ENCODE measurements at regions not wholly inside any gene's neighbourhood (a gene's known extent, or its start where the extent isn't known, plus 50 kb on each side); places are given as distances from the start of the nearest gene placed in this dataset.
"Not testable (repeated sequence)": the region's sequence is repeated elsewhere in the genome, so short reads cannot be mapped to it uniquely, and the experiment has no call there.

DNA sequence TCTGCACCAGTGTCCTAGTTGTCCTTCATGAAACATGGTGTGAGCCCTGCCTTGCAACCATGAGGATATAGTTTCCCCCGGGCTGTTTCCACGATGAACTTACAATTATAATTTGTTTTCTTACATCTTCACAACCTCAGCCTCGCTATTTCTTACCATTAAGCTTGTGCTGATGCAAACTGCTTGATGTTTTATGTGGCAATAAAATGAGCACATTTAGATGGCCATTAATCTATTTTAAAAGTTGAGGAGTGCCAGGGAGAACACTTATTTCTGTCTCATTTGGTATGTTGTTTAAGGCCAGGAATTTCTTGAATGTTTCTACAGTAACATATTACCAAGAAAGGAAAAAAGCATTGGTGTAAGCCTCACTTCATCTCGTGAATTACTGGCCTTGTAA is 214.5 kb upstream of the SLC8A1 start:
- Histone ChIP-seq H3K27ac (peak overlapping the region in 3 of 4 donors; percentile 1 to 36 (median 30)), H3K27me3 (no peaks in the 10 kb centered on the region), H3K9me3 (no peaks in the 10 kb centered on the region), H3K4me3 (no peak overlapping the region), H3K36me3 (no peaks in the 10 kb centered on the region), H3K4me1 (peaks cover 0 to 24% (median 4%) of the 10 kb centered on the region in 3 donors)
- TF ChIP-seq, protein P1, sequence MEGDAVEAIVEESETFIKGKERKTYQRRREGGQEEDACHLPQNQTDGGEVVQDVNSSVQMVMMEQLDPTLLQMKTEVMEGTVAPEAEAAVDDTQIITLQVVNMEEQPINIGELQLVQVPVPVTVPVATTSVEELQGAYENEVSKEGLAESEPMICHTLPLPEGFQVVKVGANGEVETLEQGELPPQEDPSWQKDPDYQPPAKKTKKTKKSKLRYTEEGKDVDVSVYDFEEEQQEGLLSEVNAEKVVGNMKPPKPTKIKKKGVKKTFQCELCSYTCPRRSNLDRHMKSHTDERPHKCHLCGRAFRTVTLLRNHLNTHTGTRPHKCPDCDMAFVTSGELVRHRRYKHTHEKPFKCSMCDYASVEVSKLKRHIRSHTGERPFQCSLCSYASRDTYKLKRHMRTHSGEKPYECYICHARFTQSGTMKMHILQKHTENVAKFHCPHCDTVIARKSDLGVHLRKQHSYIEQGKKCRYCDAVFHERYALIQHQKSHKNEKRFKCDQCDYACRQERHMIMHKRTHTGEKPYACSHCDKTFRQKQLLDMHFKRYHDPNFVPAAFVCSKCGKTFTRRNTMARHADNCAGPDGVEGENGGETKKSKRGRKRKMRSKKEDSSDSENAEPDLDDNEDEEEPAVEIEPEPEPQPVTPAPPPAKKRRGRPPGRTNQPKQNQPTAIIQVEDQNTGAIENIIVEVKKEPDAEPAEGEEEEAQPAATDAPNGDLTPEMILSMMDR (IDR thresholded peaks at IDR 0.05) = no peak
- TF ChIP-seq POLR2AphosphoS5 (IDR thresholded peaks at IDR 0.05) = no peak
- no peak for TF ChIP-seq EP300 (IDR thresholded peaks at IDR 0.05)
- 23 to 38% methylated on average over 4 of the region's 4 CpGs for WGBS, 2 donors (ENCODE audit: low coverage in 1 of 2)
- peak; percentile 60 for ATAC-seq

DNA sequence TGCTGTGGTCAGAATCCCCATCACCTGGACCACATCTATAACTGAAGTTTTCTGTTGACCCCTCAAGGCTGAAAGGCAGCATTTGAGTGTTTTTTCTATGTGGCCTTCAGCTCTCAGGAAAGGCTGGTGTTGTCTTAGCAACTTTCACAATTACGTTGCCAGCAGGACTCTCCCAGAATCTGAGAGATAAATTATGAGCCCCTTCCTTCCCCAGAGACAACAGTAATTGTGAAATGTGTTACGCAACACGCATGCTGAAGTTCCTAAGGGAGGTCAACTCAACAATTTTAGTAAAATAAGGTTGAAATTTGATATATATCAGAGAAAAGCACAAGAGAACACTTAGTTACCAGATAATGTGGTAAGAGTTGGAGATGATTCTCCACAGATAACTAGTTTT is 216.5 kb upstream of the SLC8A1 start:
- WGBS, 2 donors (ENCODE audit: low coverage in 1 of 2) = 31% methylated on average over 3 of the region's 3 CpGs; no CpG with 5 or more reads in 1 of the 2 donors
- no peaks in the 10 kb centered on the region for H3K27me3 ChIP-seq
- peak; percentile 71 for ATAC-seq
- no peaks in the 10 kb centered on the region for H3K36me3 ChIP-seq
- H3K27ac ChIP-seq = peak overlapping the region in 1 of 4 donors; percentile 39
- H3K9me3 ChIP-seq = no peaks in the 10 kb centered on the region
- H3K4me1 ChIP-seq = peaks cover 0 to 24% (median 4%) of the 10 kb centered on the region in 3 donors
- peak; percentile 44 for TF ChIP-seq POLR2AphosphoS5 (IDR thresholded peaks at IDR 0.05)
- TF ChIP-seq, protein P1 (IDR thresholded peaks at IDR 0.05) = no peak
- H3K4me3 ChIP-seq = no peak overlapping the region

DNA sequence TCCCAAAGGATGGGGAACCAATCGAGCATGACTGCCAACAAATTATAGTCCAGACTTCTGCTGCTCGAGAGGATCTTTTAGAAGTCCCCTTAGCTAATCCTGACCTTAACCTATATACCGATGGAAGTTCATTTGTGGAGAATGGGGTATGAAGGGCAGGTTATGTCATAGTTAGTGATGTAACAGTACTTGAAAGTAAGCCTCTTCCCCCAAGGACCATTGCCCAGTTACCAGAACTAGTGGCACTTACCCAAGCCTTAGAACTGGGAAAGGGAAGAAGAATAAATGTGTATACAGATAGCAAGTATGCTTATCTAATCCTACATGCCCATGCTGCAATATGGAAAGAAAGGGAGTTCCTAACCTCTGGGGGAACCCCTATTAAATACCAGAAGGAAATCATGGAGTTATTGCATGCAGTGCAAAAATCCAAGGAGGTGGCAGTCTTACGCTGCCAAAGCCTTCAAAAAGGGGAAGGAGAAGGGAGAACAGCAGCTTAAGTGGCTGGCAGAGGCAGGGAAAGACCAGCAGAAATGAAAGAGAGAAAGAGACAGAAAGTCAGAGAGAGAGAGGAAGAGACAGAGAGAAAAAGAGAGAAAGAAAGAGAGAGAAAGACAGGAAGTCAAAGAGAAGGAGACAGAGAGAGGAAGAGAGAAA is 224.4 kb upstream of the SLC8A1 start:
- Histone ChIP-seq H3K4me1 (peaks cover 0 to 12% (median 0%) of the 10 kb centered on the region in 3 donors), H3K9me3 (peaks cover 0 to 17% (median 0%) of the 10 kb centered on the region in 3 donors)
- not testable (repeated sequence) for ATAC-seq, H3K36me3 ChIP-seq, H3K27ac ChIP-seq, H3K27me3 ChIP-seq, H3K4me3 ChIP-seq
- WGBS, 2 donors (ENCODE audit: low coverage in 1 of 2) = 71% methylated on average over 1 to 4 of the region's 4 CpGs

DNA sequence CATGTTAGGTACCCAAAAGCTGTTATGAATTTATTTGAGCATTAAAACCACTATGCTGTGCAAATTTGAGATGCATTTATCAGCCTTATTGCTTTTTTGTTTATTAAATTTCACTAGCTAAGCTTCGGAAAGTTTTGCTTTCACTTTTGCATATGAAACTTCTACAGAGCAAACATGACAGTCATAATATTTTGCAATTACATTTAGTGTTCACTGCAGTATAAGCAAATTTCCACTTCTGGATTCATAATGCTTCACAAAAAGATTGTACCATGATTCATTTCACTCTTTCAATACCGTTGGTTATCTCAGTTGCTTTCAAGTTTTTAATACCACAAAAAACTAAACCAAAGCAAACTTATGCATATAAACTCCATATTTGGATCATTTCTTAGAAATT is 228.7 kb upstream of the SLC8A1 start:
- peaks cover 0 to 12% (median 0%) of the 10 kb centered on the region in 3 donors for H3K4me1 ChIP-seq
- TF ChIP-seq, protein P1 (IDR thresholded peaks at IDR 0.05) = no peak
- TF ChIP-seq POLR2A (IDR thresholded peaks at IDR 0.05) = no peak
- no peak for TF ChIP-seq POLR2AphosphoS5 (IDR thresholded peaks at IDR 0.05)
- no peak for TF ChIP-seq EP300 (IDR thresholded peaks at IDR 0.05)
- no peaks in the 10 kb centered on the region for H3K36me3 ChIP-seq
- H3K27me3 ChIP-seq = no peaks in the 10 kb centered on the region
- peaks cover 0 to 17% (median 0%) of the 10 kb centered on the region in 3 donors for H3K9me3 ChIP-seq
- ATAC-seq = no peak
- H3K27ac ChIP-seq = no peak overlapping the region
- 0 to 12% methylated on average over 1 to 2 of the region's 2 CpGs for WGBS, 2 donors (ENCODE audit: low coverage in 1 of 2)
- H3K4me3 ChIP-seq = peak overlapping the region; percentile 18 to 21

DNA sequence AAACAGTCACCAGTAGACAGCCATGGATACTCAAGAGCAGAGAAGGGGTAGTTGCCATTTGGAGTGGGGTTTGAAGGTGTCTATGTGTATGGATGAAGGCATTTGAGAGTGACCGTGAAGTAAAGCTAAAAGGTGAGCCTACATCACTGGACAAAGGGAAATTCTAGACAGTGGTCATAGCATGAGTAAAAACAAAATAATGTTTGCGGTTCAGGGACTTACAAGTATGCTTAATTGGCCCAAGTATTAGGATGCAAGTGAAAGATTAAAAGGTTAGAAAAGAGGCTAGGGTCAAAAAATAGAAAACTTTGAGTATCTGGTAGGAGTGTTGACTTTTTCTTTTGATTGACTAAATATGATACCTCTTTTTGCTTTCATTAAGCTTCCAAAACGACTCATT is 238.1 kb upstream of the SLC8A1 start:
- WGBS, 2 donors (ENCODE audit: low coverage in 1 of 2) = 87 to 96% methylated on average over 3 of the region's 3 CpGs
- ATAC-seq = no peak
- peaks cover 0 to 6% (median 0%) of the 10 kb centered on the region in 3 donors for H3K4me1 ChIP-seq
- no peak overlapping the region for H3K4me3 ChIP-seq
- TF ChIP-seq, protein P1 (IDR thresholded peaks at IDR 0.05) = no peak
- TF ChIP-seq POLR2AphosphoS5 (IDR thresholded peaks at IDR 0.05) = no peak
- TF ChIP-seq EP300 (IDR thresholded peaks at IDR 0.05) = no peak
- TF ChIP-seq POLR2A (IDR thresholded peaks at IDR 0.05) = no peak
- no peak overlapping the region for H3K27ac ChIP-seq
- H3K36me3 ChIP-seq = no peaks in the 10 kb centered on the region
- no peaks in the 10 kb centered on the region for H3K9me3 ChIP-seq
- no peaks in the 10 kb centered on the region for H3K27me3 ChIP-seq
